HEK293 (cell line): ENCODE measurements at regions not wholly inside any gene's neighbourhood (a gene's known extent, or its start where the extent isn't known, plus 50 kb on each side); places are given as distances from the start of the nearest gene placed in this dataset.

ENCODE experiments used
- CTCF ChIA-PET: fragments of 350-600 bp; formaldehyde crosslinking; extraction: SDS; loops from one replicate; lab custom pipeline; 2021; ENCODE audit warnings: antibody characterized with exemption; lab: Yijun Ruan, JAX
- POLR2A ChIA-PET: fragments of 300-600 bp; formaldehyde crosslinking; extraction: SDS; loops from one replicate; lab custom pipeline; 2020; ENCODE audit warnings: antibody characterized with exemption, inconsistent platforms; lab: Yijun Ruan, JAX
- H3K27ac ChIP-seq: fragments of 200-500 bp; sonication (Bioruptor generic); 2 replicates; pipeline ENCODE4 v1.5.1; 2014; ENCODE audit warnings: low read depth, low read length, control low read depth, inconsistent platforms; ENCODE audit errors: extremely low read depth
- H3K36me3 ChIP-seq, 2 experiments: fragments of 200-500 bp in 1 of 2; sonication (Bioruptor generic) in 1 of 2; 1 replicate in 1 of 2; 2 replicates in 1 of 2; pipeline ENCODE4 v1.5.1; 2014 to 2017; ENCODE audit warnings: inconsistent platforms in 2 of 2, low read length in 2 of 2; ENCODE audit not compliant: control insufficient read depth in 2 of 2, insufficient read depth in 1 of 2
- H3K4me1 ChIP-seq: fragments of 200-500 bp; sonication (Bioruptor generic); 2 replicates; pipeline ENCODE4 v1.5.1; 2014; ENCODE audit warnings: mild to moderate bottlenecking, low read length, inconsistent platforms; ENCODE audit not compliant: control insufficient read depth, insufficient read depth
- H3K4me3 ChIP-seq: 2 replicates; pipeline ENCODE4 v1.5.1; 2011; ENCODE audit warnings: low read depth, mild to moderate bottlenecking, control low read depth, low read length, moderate library complexity
- H3K9me3 ChIP-seq: fragments of 200-500 bp; sonication (Bioruptor generic); 2 replicates; pipeline ENCODE4 v1.5.1; 2014; ENCODE audit warnings: low read depth, low read length, inconsistent platforms; ENCODE audit not compliant: control insufficient read depth, insufficient read depth
- IKZF3 ChIP-seq: fragments of 450-650 bp; IDR thresholded peaks from 2 replicates; pipeline ENCODE4 v1.5.0; 2018; ENCODE audit warnings: missing biosample characterization, mild to moderate bottlenecking, missing genetic modification characterization, moderate library complexity
- KLF8 ChIP-seq: fragments of 450-650 bp; formaldehyde crosslinking; IDR thresholded peaks from 2 replicates; pipeline ENCODE4 v1.5.1; 2016; ENCODE audit warnings: missing biosample characterization, missing genetic modification characterization
- OSR2 ChIP-seq: fragments of 450-650 bp; formaldehyde crosslinking; IDR thresholded peaks from 2 replicates; pipeline ENCODE4 v1.5.1; 2016; ENCODE audit warnings: missing biosample characterization, missing genetic modification characterization
- PATZ1 ChIP-seq: fragments of 450-650 bp; formaldehyde crosslinking; IDR thresholded peaks from 2 replicates; pipeline ENCODE4 v1.5.1; 2016; ENCODE audit warnings: missing biosample characterization, missing genetic modification characterization
- PRDM1 ChIP-seq: fragments of 450-650 bp; formaldehyde crosslinking; IDR thresholded peaks from 2 replicates; pipeline ENCODE4; 2016; ENCODE audit warnings: missing biosample characterization, missing genetic modification characterization
- SCRT2 ChIP-seq: fragments of 450-650 bp; formaldehyde crosslinking; IDR thresholded peaks from 2 replicates; pipeline ENCODE4 v1.5.1; 2016; ENCODE audit warnings: missing biosample characterization, missing genetic modification characterization
- SP2 ChIP-seq: fragments of 450-650 bp; formaldehyde crosslinking; IDR thresholded peaks from 2 replicates; pipeline ENCODE4 v1.5.1; 2016; ENCODE audit warnings: missing biosample characterization, missing genetic modification characterization
- SP7 ChIP-seq: fragments of 450-650 bp; formaldehyde crosslinking; IDR thresholded peaks from 2 replicates; pipeline ENCODE4 v1.5.1; 2016; ENCODE audit warnings: missing biosample characterization, missing genetic modification characterization
- ZBTB10 ChIP-seq: fragments of 450-650 bp; formaldehyde crosslinking; IDR thresholded peaks from 2 replicates; pipeline ENCODE4 v1.5.1; 2016; ENCODE audit warnings: missing biosample characterization, missing genetic modification characterization
- ZBTB44 ChIP-seq: fragments of 450-650 bp; IDR thresholded peaks from 2 replicates; pipeline ENCODE4 v1.5.1; 2018; ENCODE audit warnings: missing biosample characterization, mild to moderate bottlenecking, missing genetic modification characterization
- ZFP37 ChIP-seq: fragments of 450-650 bp; formaldehyde crosslinking; IDR thresholded peaks from 2 replicates; pipeline ENCODE4 v1.5.1; 2016; ENCODE audit warnings: missing biosample characterization, missing genetic modification characterization
- ZFP41 ChIP-seq: fragments of 450-650 bp; formaldehyde crosslinking; IDR thresholded peaks from 2 replicates; pipeline ENCODE4 v1.5.1; 2016; ENCODE audit warnings: missing biosample characterization, missing genetic modification characterization, borderline replicate concordance
- ZNF133 ChIP-seq: fragments of 450-650 bp; formaldehyde crosslinking; IDR thresholded peaks from 2 replicates; pipeline ENCODE4 v1.5.1; 2016; ENCODE audit warnings: missing biosample characterization, missing genetic modification characterization
- ZNF184 ChIP-seq: fragments of 450-650 bp; IDR thresholded peaks from 2 replicates; pipeline ENCODE4 v1.5.1; 2018; ENCODE audit warnings: missing biosample characterization, mild to moderate bottlenecking, missing genetic modification characterization
- ZNF23 ChIP-seq: fragments of 450-650 bp; formaldehyde crosslinking; IDR thresholded peaks from 2 replicates; pipeline ENCODE4 v1.5.1; 2016; ENCODE audit warnings: missing biosample characterization, missing genetic modification characterization, borderline replicate concordance
- ZNF248 ChIP-seq: fragments of 450-650 bp; formaldehyde crosslinking; IDR thresholded peaks from 2 replicates; pipeline ENCODE4 v1.5.1; 2017; ENCODE audit warnings: missing biosample characterization, missing genetic modification characterization
- ZNF274 ChIP-seq, 2 experiments: fragments of 200-500 bp in 1 of 2; fragments of 450-650 bp in 1 of 2; sonication (Bioruptor generic) in 1 of 2; formaldehyde crosslinking in 1 of 2; IDR thresholded peaks; 2 replicates each; pipeline versions ENCODE4 v1.5.1 to v1.6.1; 2014 to 2016; ENCODE audit warnings: borderline replicate concordance in 1 of 2, inconsistent platforms in 1 of 2, low read length in 1 of 2, missing biosample characterization in 1 of 2, missing genetic modification characterization in 1 of 2
- ZNF404 ChIP-seq: fragments of 450-650 bp; formaldehyde crosslinking; IDR thresholded peaks from 2 replicates; pipeline ENCODE4 v1.5.1; 2017; ENCODE audit warnings: missing biosample characterization, missing genetic modification characterization
- ZNF416 ChIP-seq: fragments of 450-650 bp; formaldehyde crosslinking; IDR thresholded peaks from 2 replicates; pipeline ENCODE4 v1.5.1; 2016; ENCODE audit warnings: missing biosample characterization, missing genetic modification characterization
- ZNF433 ChIP-seq: fragments of 450-650 bp; formaldehyde crosslinking; IDR thresholded peaks from 2 replicates; pipeline ENCODE4 v1.5.1; 2016; ENCODE audit warnings: missing biosample characterization, missing genetic modification characterization, low read depth
- ZNF501 ChIP-seq: fragments of 450-650 bp; formaldehyde crosslinking; IDR thresholded peaks from 2 replicates; pipeline ENCODE4 v1.5.1; 2016; ENCODE audit warnings: missing biosample characterization, missing genetic modification characterization
- ZNF510 ChIP-seq: fragments of 450-650 bp; formaldehyde crosslinking; IDR thresholded peaks from 2 replicates; pipeline ENCODE4 v1.5.1; 2018; ENCODE audit warnings: mild to moderate bottlenecking, missing genetic modification characterization, missing biosample characterization; ENCODE audit not compliant: insufficient replicate concordance
- ZNF513 ChIP-seq: fragments of 450-650 bp; IDR thresholded peaks from 2 replicates; pipeline ENCODE4 v1.5.1; 2018; ENCODE audit warnings: missing biosample characterization, missing genetic modification characterization
- ZNF518A ChIP-seq: fragments of 450-650 bp; formaldehyde crosslinking; conservative IDR thresholded peaks from 2 replicates; pipeline ENCODE4 v1.5.1; 2016; ENCODE audit warnings: low read depth, missing biosample characterization, missing genetic modification characterization
- ZNF626 ChIP-seq: fragments of 450-650 bp; sonication (Bioruptor Pico); formaldehyde crosslinking; IDR thresholded peaks from 2 replicates; pipeline ENCODE4 v1.5.1; 2018; ENCODE audit warnings: missing biosample characterization, missing genetic modification characterization, inconsistent platforms
- ZSCAN23 ChIP-seq: fragments of 450-650 bp; formaldehyde crosslinking; IDR thresholded peaks from 2 replicates; pipeline ENCODE4 v1.5.1; 2016; ENCODE audit warnings: missing biosample characterization, missing genetic modification characterization

GRCh38 chr6:47168180-47168579, 126.0 kb upstream of the ADGRF1 start:
- CTCF ChIA-PET, result interaction anchor here (0.6 to 1.8 kb wide), 6 partner anchors 19 to 143 kb away, joined by 3 to 9 read pairs (median 4); no protein-coding TSS in a partner anchor
- Histone ChIP-seq H3K9me3 (no peaks in the 10 kb centered on the region), H3K4me3 (no peak overlapping the region), H3K27ac (0 out of 2 replicates have a peak overlapping the region, but pooled peaks have one; percentile 12), H3K4me1 (peaks cover 8% of the 10 kb centered on the region), H3K36me3 (no peaks in the 10 kb centered on the region)
- POLR2A ChIA-PET, result interaction anchor here (0.8 to 0.9 kb wide), 2 partner anchors 13 to 14 kb away, joined by 3 read pairs; no protein-coding TSS in a partner anchor
- TF ChIP-seq KLF8 (tag by site-specific recombination), result 0 out of 2 replicates have a peak, but pooled peaks have one; percentile 40
- TF ChIP-seq ZNF416 (tag by site-specific recombination), result no peak
- no peak for TF ChIP-seq SCRT2 (tag by site-specific recombination)
- no peak for TF ChIP-seq ZNF274 (IDR thresholded peaks at IDR 0.05; ENCODE audit: low read length)
- no peak for TF ChIP-seq ZNF274 (tag by site-specific recombination; IDR thresholded peaks at IDR 0.05; ENCODE audit: borderline replicate concordance)
- TF ChIP-seq SP2, result no peak
- no peak for TF ChIP-seq ZBTB10
- TF ChIP-seq ZNF518A (tag by site-specific recombination), result peak; percentile 54
- TF ChIP-seq ZNF626 (tag by site-specific recombination), result no peak
- peak; percentile 78 for TF ChIP-seq OSR2 (tag by site-specific recombination)
- TF ChIP-seq PRDM1 (tag by site-specific recombination), result no peak
- TF ChIP-seq ZNF248, result no peak
- TF ChIP-seq ZNF184 (tag by site-specific recombination), result peak; percentile 96
- TF ChIP-seq PATZ1 (tag by site-specific recombination), result peak; percentile 46
- TF ChIP-seq ZBTB44 (tag by site-specific recombination), result peak; percentile 86
- no peak; the same call in 1 of the 2 replicates for TF ChIP-seq ZNF501 (tag by site-specific recombination)
- no peak for TF ChIP-seq ZNF510
- no peak for TF ChIP-seq ZFP41 (tag by site-specific recombination)
- TF ChIP-seq SP7, result peak; percentile 97
- no peak for TF ChIP-seq ZNF404 (tag by site-specific recombination)
- no peak for TF ChIP-seq ZNF433 (tag by site-specific recombination)
- TF ChIP-seq ZSCAN23 (tag by site-specific recombination), result no peak
- peak; percentile 45; the same call in 1 of the 2 replicates for TF ChIP-seq ZNF513 (tag by site-specific recombination)
- no peak for TF ChIP-seq ZNF133 (tag by site-specific recombination)
- TF ChIP-seq ZNF23 (tag by site-specific recombination), result no peak
- peak; percentile 76 for TF ChIP-seq IKZF3
- no peak for TF ChIP-seq ZFP37 (tag by site-specific recombination)
